ENCODE measurements at regions not wholly inside any gene's neighbourhood (a gene's known extent, or its start where the extent isn't known, plus 50 kb on each side); places are given as distances from the start of the nearest gene placed in this dataset.
"Not testable (repeated sequence)": the region's sequence is repeated elsewhere in the genome, so short reads cannot be mapped to it uniquely, and the experiment has no call there.

GRCh38 chr13:105692769-105693168 is 842.7 kb downstream of the EFNB2 start:
- TF ChIP-seq CTCF (IDR thresholded peaks at IDR 0.05) (no peak), POLR2A (IDR thresholded peaks at IDR 0.05) (no peak), EP300 (IDR thresholded peaks at IDR 0.05) (no peak), POLR2AphosphoS5 (IDR thresholded peaks at IDR 0.05) (no peak)

GRCh38 chr13:105684216-105684615 is 851.2 kb downstream of the EFNB2 start:
- Histone ChIP-seq H3K36me3 (no peaks in the 10 kb centered on the region), H3K4me3 (no peak overlapping the region)
- WGBS, 2 donors, result 84 to 87% methylated on average over 3 of the region's 3 CpGs

More at GRCh38 chr13:105692769-105693168, 842.7 kb downstream of the EFNB2 start:
- Histone ChIP-seq H3K4me3 (no peak overlapping the region), H3K4me1 (no peaks in the 10 kb centered on the region), H3K27ac (no peak overlapping the region), H3K36me3 (no peaks in the 10 kb centered on the region), H3K27me3 (no peaks in the 10 kb centered on the region), H3K9me3 (no peaks in the 10 kb centered on the region)
- intact Hi-C loops (cut with DNase I), result no loop called here
- no peak for DNase-seq
- WGBS, 2 donors, result 87 to 90% methylated on average over 5 of the region's 5 CpGs

GRCh38 chr13:105679838-105680237 is 855.6 kb downstream of the EFNB2 start:
- no peaks in the 10 kb centered on the region for H3K4me1 ChIP-seq
- no peak for TF ChIP-seq CTCF (IDR thresholded peaks at IDR 0.05)
- no peak for TF ChIP-seq POLR2A (IDR thresholded peaks at IDR 0.05)
- TF ChIP-seq EP300 (IDR thresholded peaks at IDR 0.05), result no peak
- H3K27ac ChIP-seq, result no peak overlapping the region
- H3K36me3 ChIP-seq, result no peaks in the 10 kb centered on the region
- no peaks in the 10 kb centered on the region for H3K9me3 ChIP-seq
- intact Hi-C loops (cut with DNase I), result no loop called here
- no peak for DNase-seq
- WGBS, 2 donors, result 48 to 68% methylated on average over 4 of the region's 4 CpGs
- H3K4me3 ChIP-seq, result no peak overlapping the region
- no peaks in the 10 kb centered on the region for H3K27me3 ChIP-seq

More at GRCh38 chr13:105684216-105684615, 851.2 kb downstream of the EFNB2 start:
- H3K27ac ChIP-seq, result no peak overlapping the region
- intact Hi-C loops (cut with DNase I), result no loop called here
- TF ChIP-seq POLR2AphosphoS5 (IDR thresholded peaks at IDR 0.05) (no peak), EP300 (IDR thresholded peaks at IDR 0.05) (no peak), POLR2A (IDR thresholded peaks at IDR 0.05) (no peak), CTCF (IDR thresholded peaks at IDR 0.05) (no peak)
- no peak for DNase-seq
- no peaks in the 10 kb centered on the region for H3K27me3 ChIP-seq
- no peaks in the 10 kb centered on the region for H3K9me3 ChIP-seq
- no peaks in the 10 kb centered on the region for H3K4me1 ChIP-seq

- Histone ChIP-seq H3K27me3 (no peaks in the 10 kb centered on the region), H3K4me3 (no peak overlapping the region), H3K27ac (no peak overlapping the region), H3K36me3 (no peaks in the 10 kb centered on the region), H3K4me1 (no peaks in the 10 kb centered on the region), H3K9me3 (no peaks in the 10 kb centered on the region)
- TF ChIP-seq EP300 (IDR thresholded peaks at IDR 0.05) (no peak), POLR2AphosphoS5 (IDR thresholded peaks at IDR 0.05) (no peak), CTCF (IDR thresholded peaks at IDR 0.05) (no peak), POLR2A (IDR thresholded peaks at IDR 0.05) (no peak)
- no peak for DNase-seq
- intact Hi-C loops (cut with DNase I), result no loop called here
- 34 to 59% methylated on average over 1 of the region's 1 CpG for WGBS, 2 donors
Observed at GRCh38 chr13:105678072-105678471, 857.4 kb downstream of the EFNB2 start.

GRCh38 chr13:105672881-105673280 is 862.6 kb downstream of the EFNB2 start:
- H3K27ac ChIP-seq, result no peak overlapping the region
- no peak for DNase-seq
- H3K4me1 ChIP-seq, result no peaks in the 10 kb centered on the region
- no peaks in the 10 kb centered on the region for H3K36me3 ChIP-seq
- H3K9me3 ChIP-seq, result no peaks in the 10 kb centered on the region
- TF ChIP-seq POLR2A (IDR thresholded peaks at IDR 0.05), result no peak
- no peak for TF ChIP-seq CTCF (IDR thresholded peaks at IDR 0.05)
- TF ChIP-seq EP300 (IDR thresholded peaks at IDR 0.05), result no peak
- TF ChIP-seq POLR2AphosphoS5 (IDR thresholded peaks at IDR 0.05), result no peak
- no peak overlapping the region for H3K4me3 ChIP-seq
- 74 to 83% methylated on average over 4 of the region's 4 CpGs for WGBS, 2 donors
- intact Hi-C loops (cut with DNase I), result no loop called here
- no peaks in the 10 kb centered on the region for H3K27me3 ChIP-seq

GRCh38 chr13:105671131-105671530 is 864.3 kb downstream of the EFNB2 start:
- H3K27ac ChIP-seq; DNase-seq; H3K9me3 ChIP-seq; H3K4me3 ChIP-seq; intact Hi-C loops (cut with DNase I); H3K27me3 ChIP-seq; H3K36me3 ChIP-seq; H3K4me1 ChIP-seq: not testable (repeated sequence)
- whole genome bisulfite sequencing, 2 donors, result 78 to 93% methylated on average over 9 of the region's 9 CpGs
